HG03432 (cell line): ENCODE measurements at regions not wholly inside any gene's neighbourhood (a gene's known extent, or its start where the extent isn't known, plus 50 kb on each side); places are given as distances from the start of the nearest gene placed in this dataset.

Source experiments
- ATAC-seq: cut with Tn5 transposase; IDR thresholded peaks from one replicate; pipeline ENCODE4 v1.9.1; 2021; ENCODE audit warnings: mild to moderate bottlenecking, moderate library complexity; ENCODE audit not compliant: unreplicated experiment

DNA sequence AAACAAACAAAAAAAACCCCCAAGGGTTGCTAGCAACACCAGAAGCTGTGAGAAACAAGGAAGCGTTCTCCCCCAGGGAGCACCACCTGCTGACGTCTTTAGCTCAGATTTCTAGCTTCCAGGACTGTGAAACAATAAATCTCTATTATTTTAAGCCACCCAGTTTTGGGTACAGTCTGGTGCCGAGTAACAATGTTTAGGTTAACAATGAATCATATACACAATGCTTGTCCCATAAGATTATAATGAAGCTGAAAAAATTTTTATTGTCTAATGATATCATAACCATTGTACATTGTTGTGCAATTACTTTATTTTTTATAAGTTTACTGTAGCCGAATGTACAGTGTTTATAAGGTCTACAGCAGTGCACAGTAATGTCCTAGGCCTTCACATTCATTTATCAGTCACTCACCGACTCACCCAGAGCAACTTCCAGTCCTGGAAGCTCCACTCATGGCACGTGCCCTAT is 72.1 kb upstream of the CAB39 start:
- ATAC-seq = no peak

DNA sequence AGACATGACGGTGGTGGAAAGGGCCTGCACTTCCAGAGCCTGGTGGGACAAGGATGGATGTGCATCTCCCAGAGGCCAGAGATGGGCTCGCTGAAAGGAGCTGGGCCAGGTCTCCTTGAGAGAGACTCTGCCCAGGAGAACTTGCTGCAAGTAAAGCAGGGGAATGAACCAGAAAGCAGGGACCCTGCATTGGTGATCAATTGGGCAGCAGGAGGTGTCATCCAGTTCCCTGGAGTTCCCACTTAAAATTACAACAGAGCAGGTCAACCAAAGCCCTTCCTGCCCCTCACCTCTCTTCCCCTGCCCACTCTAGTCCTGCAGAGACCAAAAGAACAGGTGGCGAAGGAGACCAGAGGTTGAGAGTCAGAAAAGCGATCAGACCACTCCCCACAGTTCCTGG is 69.7 kb upstream of the CAB39 start:
- ATAC-seq = no peak

DNA sequence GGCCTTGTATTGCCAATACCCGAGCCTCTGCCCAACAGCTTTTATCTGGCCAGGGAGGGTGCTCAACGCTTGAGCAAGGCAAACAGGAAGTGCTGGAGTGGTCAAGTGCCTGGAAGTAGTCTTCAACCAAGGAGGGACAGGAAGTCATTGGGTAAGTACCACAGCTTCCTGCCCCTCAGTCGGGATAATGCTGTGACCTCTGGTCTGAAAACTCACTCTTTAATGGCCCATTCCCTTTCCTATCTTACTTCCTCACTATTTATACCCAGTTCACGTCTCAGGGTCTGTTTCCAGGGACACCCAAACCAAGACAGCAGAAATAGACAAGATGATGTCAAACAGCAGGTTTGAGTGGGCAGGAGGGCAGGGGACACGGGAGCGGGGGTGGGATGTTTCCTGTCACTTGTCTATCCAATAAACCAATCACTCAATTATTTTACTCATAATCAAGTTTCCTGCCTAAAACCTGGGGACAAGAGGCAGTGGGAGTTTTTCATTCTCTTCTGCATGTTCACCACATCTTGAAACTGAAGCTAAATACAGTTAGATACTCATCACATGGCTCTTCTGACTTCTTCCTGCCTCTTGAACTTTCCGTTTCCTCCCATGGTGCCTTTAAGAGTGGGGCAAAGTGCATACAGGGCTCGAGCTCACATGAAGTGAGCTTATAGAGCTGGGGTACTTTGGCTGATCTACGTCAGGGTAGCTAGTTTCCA is 68.9 kb upstream of the CAB39 start:
- peak; percentile 88 for ATAC-seq

DNA sequence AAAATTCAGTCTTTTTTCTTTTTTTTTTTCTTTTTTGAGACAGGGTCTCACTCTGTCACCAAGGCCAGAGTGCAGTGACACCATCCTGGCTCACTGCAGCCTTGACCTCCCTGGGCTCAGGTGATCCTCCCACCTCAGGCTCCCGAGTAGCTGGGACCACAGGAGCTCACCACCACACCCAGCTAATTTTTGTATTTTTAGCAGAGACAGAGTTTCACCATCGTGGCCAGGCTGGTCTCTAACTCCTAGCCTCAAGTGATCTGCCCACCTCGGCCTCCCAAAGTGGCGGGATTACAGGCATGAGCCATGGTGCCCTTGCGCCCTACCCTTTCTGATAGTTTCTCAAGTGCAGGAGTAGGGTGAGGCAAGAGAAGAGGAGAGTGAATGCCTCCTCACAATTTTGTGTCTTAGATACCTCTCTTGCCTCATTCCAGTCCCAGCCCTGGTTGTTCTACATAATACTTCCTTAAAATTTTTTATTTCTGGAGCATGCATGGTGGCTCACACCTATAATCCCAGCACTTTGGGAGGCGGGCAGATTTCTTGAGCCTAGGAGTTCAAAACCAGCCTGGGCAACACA is 68.2 kb upstream of the CAB39 start:
- peak; percentile 12 for ATAC-seq

DNA sequence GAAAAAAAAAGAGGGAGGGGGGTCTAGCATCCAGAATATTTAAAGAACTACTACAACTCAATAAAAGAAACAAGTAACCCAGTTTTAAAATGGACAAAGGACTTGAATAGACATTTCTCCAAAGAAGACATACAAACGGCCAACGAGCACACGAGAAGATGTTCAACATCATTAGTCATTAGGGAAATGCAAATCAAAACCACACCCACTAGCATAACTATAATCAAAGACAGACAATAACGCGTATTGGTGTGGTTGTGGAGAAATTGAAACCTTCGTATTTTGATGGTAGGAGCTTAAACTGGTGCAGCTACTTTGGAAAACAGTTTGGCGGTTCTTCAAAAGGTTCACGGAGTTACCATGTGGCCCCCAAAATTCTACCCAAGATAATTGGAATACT is 64.3 kb upstream of the CAB39 start:
- no peak for ATAC-seq

DNA sequence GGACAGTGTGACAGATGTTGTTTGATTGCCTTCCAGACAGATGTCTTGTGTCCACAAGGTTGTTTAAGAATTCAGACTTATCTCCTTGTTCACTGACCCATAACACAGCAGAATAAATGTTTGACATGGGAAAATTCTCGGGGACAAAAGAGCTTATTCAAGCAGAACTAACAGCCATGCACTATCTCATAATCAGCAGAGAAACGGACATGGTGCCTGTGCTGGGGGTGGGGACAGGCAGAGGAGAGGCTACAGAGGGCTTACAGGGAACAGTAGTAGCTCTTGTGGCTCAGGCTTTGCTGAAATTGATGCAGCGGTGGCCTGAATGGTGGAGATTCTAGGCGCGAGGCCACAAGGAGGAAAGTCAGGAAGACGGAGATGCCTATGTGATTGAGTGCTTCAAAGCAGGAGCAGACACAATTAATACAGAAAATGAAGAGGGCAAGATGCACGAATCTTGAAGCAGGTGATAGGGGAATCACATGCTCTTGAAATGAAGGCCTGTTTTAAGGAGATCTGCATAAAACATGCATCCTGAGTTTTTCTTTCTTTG is 62.0 kb upstream of the CAB39 start:
- peak; percentile 95 for ATAC-seq

DNA sequence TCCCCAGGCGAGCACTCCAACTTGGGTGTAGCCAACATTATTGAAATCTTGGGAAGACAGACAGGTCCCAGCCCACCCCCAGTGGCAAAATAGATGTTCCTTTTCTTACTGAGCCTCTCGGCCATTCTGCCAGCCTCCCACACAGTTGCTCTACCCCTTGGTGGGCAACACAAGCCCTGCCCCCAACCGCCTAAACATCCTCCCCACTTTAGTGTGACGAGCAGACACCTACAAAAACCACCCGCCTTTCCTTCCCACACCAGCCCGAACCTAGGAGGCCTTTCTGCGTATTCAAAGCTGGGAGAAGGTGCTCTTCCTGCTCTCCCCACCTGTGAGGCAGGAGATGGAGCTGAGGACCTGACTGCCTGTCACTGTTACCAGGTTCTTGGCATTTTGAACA is 58.6 kb upstream of the CAB39 start:
- ATAC-seq = no peak

DNA sequence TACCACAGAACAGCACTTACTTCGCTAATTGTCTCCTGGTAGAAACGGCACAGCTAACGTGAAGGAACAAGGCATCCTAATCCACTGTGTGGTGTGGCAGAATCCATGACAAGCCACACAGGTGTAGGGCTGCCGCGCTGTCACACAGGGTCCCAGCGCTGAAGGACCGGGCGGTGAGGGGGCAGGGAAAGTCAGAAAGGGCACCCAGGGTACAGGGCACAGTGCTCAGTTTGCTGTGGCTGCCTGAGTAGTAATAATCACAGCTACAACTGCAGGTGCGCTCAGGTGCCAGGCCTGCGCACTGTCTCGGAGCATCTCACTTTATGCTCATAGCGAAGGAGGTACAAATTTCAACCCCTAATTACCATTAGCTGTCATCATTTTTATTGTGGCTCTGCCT is 55.2 kb upstream of the CAB39 start:
- ATAC-seq = no peak

DNA sequence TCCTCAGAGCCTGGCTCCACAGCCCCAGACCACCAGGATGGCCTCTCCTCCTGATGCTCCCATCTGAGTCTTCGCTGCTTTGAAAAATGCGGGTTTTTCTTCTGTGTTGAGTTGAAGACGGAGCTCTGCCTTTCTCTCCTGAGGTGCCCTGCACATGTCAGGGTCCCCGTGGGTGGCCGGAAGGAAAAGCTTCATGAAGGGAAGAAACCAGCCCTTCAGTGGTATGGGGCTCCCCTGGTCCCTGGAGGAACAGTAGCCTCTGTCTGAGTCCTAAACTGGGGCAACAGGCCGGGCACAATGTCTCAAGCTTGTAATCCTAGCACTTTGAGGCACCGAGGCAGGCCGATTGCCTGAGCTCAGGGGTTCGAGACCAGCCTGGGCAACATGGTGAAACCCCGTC is 54.7 kb upstream of the CAB39 start:
- ATAC-seq = no peak

DNA sequence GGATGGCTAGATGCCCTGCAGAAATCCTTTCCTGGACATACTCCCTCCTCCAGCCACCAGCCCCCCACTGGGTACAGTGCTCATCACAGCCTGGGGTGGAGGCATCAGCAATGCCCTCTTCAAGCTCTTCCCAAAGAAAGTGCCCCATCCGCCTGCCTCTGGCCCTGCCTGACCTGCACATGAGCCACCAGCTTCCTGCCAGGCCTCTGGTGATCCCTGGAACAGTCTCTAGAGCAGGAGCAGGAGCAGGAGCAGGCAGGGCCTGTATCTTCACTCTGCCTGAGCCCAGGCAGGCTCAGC is 54.1 kb upstream of the CAB39 start:
- peak; percentile 1 for ATAC-seq

DNA sequence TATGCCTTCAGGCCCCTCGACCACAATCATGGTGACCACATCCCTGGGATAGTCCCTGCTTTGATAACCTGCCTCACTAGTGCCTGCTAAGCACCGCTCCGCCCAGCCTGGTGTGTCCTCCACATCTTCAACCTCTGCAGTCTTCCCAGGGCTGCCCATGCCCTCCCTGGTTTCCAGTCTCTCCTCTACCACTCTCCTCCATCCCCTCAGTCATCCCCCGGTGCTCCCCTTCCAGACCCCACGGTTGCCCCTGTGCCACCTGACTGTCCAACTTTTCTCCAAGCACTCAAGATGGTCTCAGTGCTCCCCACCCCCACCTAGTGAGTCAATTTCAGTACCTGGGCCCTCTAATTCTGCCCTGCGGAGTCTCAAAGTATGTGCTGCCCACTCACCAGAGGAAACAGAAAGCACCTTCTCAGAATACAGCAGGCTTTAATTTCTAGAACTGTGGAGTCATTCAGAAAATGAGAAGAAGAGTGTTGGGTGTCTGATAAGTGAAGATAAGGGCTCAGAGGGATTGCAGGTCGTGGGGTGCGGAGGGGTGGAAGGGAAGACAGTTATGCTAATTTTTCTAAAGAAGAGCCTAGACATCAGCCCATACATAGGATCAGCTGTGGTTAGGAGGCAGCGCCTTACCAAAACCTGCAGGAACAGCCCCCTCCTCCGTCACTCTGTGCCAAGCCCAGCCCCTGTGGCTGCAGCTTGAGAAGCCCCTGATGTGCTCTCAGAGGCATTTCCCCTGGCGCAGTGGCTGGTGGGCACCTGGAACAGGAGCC is 53.6 kb upstream of the CAB39 start:
- ATAC-seq = peak; percentile 64

DNA sequence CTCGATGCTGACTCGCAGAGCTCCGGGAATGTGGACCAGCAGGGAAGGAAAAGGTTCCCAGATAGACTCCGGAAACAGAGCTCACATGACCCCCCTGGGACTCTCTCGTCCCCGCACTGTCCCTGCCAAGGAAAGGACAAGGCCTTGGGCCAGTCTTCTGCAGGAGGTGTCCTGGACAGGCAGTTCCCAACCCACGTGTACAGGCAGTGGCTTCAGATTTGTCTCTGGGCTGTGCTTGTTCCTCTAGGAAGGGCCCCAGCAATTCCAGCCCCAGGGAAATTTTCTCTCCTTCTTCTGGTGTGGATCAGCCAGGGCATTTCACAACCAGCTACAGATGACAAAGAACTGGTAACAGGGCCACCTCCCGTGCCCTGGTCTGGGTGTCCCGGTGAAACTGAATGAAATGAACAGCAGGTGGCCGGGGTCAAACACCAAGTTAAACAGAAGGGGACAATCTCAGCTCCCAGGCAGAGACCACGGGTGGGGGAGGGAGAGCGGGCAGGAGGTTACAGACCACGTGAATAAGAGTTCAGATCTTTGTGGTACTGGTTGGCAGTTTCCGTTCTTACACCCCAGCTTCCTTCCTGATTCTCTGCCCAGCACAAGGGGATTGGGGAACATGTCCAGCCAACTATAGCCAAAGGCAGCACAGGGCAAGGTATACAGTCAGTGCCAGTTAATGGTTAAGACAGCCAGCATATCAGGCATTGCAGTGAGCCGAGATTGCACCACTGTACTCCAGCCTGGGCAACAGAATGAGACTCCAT is 52.2 kb upstream of the CAB39 start:
- no peak for ATAC-seq

DNA sequence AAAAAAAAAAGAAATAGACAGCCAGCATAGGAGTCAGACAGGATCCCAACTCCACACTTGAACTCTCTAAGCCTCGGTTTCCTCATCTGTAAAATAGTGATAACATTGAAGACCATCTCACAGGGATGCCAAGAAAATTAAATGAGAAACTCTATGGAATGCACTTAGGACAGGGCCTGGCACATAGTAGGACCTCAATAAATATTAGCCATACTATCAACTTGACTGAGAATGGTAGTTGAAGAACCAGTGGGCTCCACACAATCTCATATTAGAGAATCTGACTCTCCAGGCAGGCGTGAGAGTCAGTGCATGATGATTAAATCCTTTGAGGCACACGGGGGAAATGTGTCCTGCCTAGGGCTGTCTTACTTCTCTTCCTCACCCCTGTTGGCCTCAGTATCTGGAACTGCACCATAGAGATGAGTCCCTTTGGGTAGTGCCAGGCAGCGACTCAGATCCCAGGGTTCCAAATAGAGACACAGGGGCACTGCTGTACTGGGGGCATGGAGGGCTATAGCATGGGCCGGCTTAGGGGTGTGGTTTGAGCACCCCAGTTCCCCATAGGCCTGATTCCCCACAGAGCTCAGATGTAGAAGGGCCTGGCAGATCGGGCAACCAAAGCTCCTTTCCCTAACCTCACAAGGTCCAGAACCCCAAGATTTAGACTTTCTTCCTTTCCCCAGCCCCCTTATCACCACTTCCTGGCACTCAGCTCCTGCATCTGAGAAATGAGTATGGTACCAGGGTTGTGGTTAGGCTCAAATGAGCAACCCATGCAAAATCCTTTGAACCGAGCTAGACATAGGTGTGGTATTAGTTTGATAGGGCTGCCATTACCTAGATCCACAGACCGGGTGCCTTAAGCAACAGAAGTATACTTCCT is 51.3 kb upstream of the CAB39 start:
- peak; percentile 29 for ATAC-seq
